Endothelial cell of umbilical vein (primary cell): ENCODE measurements at regions not wholly inside any gene's neighbourhood (a gene's known extent, or its start where the extent isn't known, plus 50 kb on each side); places are given as distances from the start of the nearest gene placed in this dataset.

Source experiments
- BruUV-seq: library from RNA; stranded (reverse); fragments of 400-500 nt; replicated peaks from 2 replicates; lab custom pipeline; 2021; lab: Mats Ljungman, UMichigan
- CTCF ChIA-PET: fragments of 300-600, 350-600 bp; sonication (Branson Sonifier 250); formaldehyde crosslinking; loops from one replicate; lab custom pipeline; 2021; ENCODE audit warnings: antibody characterized with exemption, inconsistent platforms; lab: Charles Lee
- POLR2A ChIA-PET: fragments of 300-600, 350-600 bp; sonication (Branson Sonifier 250); formaldehyde crosslinking; loops from one replicate; lab custom pipeline; 2021; ENCODE audit warnings: antibody characterized with exemption, inconsistent platforms; lab: Charles Lee
- DNase-seq: peaks from one replicate; pipeline ENCODE4 v3.0.0-alpha.2; 2011; ENCODE audit warnings: low read depth, low spot score
- FAIRE-seq: peaks from 2 replicates; lab custom pipeline; 2011; peaks lifted over from hg19 to GRCh38; lab: Jason Lieb, UNC
- H2AFZ ChIP-seq: 2 replicates; pipeline ENCODE4 v1.6.0; 2012; ENCODE audit warnings: low read depth, low read length, control low read depth, inconsistent platforms
- H3K27ac ChIP-seq: 2 replicates; pipeline ENCODE4 v1.5.1; 2011; ENCODE audit warnings: low read depth, mild to moderate bottlenecking, control low read depth, low read length, moderate library complexity; ENCODE audit not compliant: insufficient read depth
- H3K27me3 ChIP-seq, 2 experiments: 2 replicates each; pipeline versions ENCODE4 v1.6.0 to v1.6.1; 2011; ENCODE audit warnings: low read length in 2 of 2, mixed read lengths in 1 of 2; ENCODE audit not compliant: control insufficient read depth in 2 of 2, insufficient read depth in 2 of 2
- H3K36me3 ChIP-seq, 2 experiments: 2 replicates in 1 of 2; 3 replicates in 1 of 2; pipeline ENCODE4 v1.5.1; 2011; ENCODE audit warnings: low read length in 2 of 2, mild to moderate bottlenecking in 1 of 2, moderate library complexity in 1 of 2; ENCODE audit not compliant: control insufficient read depth in 2 of 2, insufficient read depth in 2 of 2; ENCODE audit errors: extremely low read depth in 1 of 2
- H3K4me1 ChIP-seq: 3 replicates; pipeline ENCODE4 v1.5.1; 2011; ENCODE audit warnings: mild to moderate bottlenecking, low read length; ENCODE audit not compliant: control insufficient read depth, insufficient read depth; ENCODE audit errors: extremely low read depth
- H3K4me2 ChIP-seq: 2 replicates; pipeline ENCODE4 v1.6.1; 2011; ENCODE audit warnings: low read length, control low read depth, mixed read lengths; ENCODE audit not compliant: insufficient read depth
- H3K4me3 ChIP-seq, 3 experiments: fragments of 200-600 bp in 1 of 3; sonication (generic), shearing (Covaris generic) in 1 of 3; replicated peaks in 1 of 3; 2 replicates each; pipeline ENCODE4 v1.5.1; 2011 to 2016; ENCODE audit warnings: control low read depth in 3 of 3, low read length in 3 of 3, mild to moderate bottlenecking in 2 of 3, inconsistent platforms in 1 of 3, low read depth in 1 of 3, moderate library complexity in 1 of 3; ENCODE audit not compliant: insufficient read depth in 1 of 3
- H3K79me2 ChIP-seq: 2 replicates; pipeline ENCODE4 v1.6.0; 2012; ENCODE audit warnings: low read length, inconsistent platforms; ENCODE audit not compliant: control insufficient read depth, insufficient read depth
- H3K9ac ChIP-seq: replicated peaks from 2 replicates; pipeline ENCODE3; 2011; ENCODE audit warnings: low read length, control low read depth; ENCODE audit not compliant: insufficient read depth; ENCODE audit errors: extremely low read depth
- H3K9me1 ChIP-seq: replicated peaks from 3 replicates; pipeline ENCODE4 v1.6.0; 2011; ENCODE audit warnings: mild to moderate bottlenecking, low read length; ENCODE audit not compliant: control insufficient read depth, insufficient read depth; ENCODE audit errors: extremely low read depth
- H3K9me3 ChIP-seq: replicated peaks from 2 replicates; pipeline ENCODE4 v1.5.1; 2012; ENCODE audit warnings: low read length, inconsistent platforms; ENCODE audit not compliant: control insufficient read depth, insufficient read depth
- H4K20me1 ChIP-seq: replicated peaks from 2 replicates; pipeline ENCODE3; 2011; ENCODE audit warnings: mild to moderate bottlenecking, low read length; ENCODE audit not compliant: control insufficient read depth, insufficient read depth; ENCODE audit errors: extremely low read depth
- EZH2 ChIP-seq: IDR thresholded peaks from 2 replicates; pipeline ENCODE4 v1.6.1; 2012; ENCODE audit warnings: borderline replicate concordance, low read depth, mild to moderate bottlenecking, moderate library complexity, low read length, inconsistent platforms; ENCODE audit not compliant: severe bottlenecking
- FOS ChIP-seq: IDR thresholded peaks from 2 replicates; pipeline ENCODE4 v1.6.1; 2011; ENCODE audit warnings: mild to moderate bottlenecking, low read length, moderate library complexity, borderline replicate concordance; ENCODE audit not compliant: insufficient read depth
- JUN ChIP-seq: IDR thresholded peaks from 2 replicates; pipeline ENCODE4 v1.6.1; 2011; ENCODE audit warnings: borderline replicate concordance, low read depth; ENCODE audit not compliant: insufficient read length, insufficient read depth
- MYC ChIP-seq: IDR thresholded peaks from one replicate; pipeline ENCODE4 v1.6.1; 2011; ENCODE audit warnings: mild to moderate bottlenecking, low read depth, low read length
- POLR2A ChIP-seq: IDR thresholded peaks from 2 replicates; pipeline ENCODE4 v1.6.1; 2012; ENCODE audit warnings: low read depth, mild to moderate bottlenecking, control low read depth, low read length
- POLR2AphosphoS5 ChIP-seq: IDR thresholded peaks from 2 replicates; pipeline ENCODE4 v1.6.1; 2012; ENCODE audit warnings: low read depth, mild to moderate bottlenecking, control low read depth, low read length, moderate library complexity; ENCODE audit not compliant: insufficient read depth
- dilution Hi-C: fragments of 300-500 bp; cut with MboI; formaldehyde crosslinking; loops from one replicate; pipeline ENCODE4 v1.15.0; 2019; ENCODE audit warnings: low sequenced_read_pairs; ENCODE audit not compliant: extremely low pct_ligation_motif_present
- intact Hi-C: fragments of 100-400 bp; cut with micrococcal nuclease; formaldehyde crosslinking; loops from one replicate; pipeline ENCODE4 v1.10.0; 2022
- TF ChIP-seq, protein P1 (sequence below): IDR thresholded peaks from 2 replicates; pipeline ENCODE4 v1.6.1; 2011; ENCODE audit not compliant: insufficient read depth, insufficient read length
- TF ChIP-seq, protein P2 (sequence below), 2 donors: IDR thresholded peaks; 1 replicate in 1 of 2; 2 replicates in 1 of 2; pipeline ENCODE4 v1.5.1; 2011; ENCODE audit warnings: low read length in 2 of 2, mild to moderate bottlenecking in 2 of 2, moderate library complexity in 2 of 2, control low read depth in 1 of 2, inconsistent platforms in 1 of 2, low read depth in 1 of 2; ENCODE audit not compliant: insufficient read depth in 1 of 2; ENCODE audit errors: extremely low read depth in 1 of 2

DNA sequence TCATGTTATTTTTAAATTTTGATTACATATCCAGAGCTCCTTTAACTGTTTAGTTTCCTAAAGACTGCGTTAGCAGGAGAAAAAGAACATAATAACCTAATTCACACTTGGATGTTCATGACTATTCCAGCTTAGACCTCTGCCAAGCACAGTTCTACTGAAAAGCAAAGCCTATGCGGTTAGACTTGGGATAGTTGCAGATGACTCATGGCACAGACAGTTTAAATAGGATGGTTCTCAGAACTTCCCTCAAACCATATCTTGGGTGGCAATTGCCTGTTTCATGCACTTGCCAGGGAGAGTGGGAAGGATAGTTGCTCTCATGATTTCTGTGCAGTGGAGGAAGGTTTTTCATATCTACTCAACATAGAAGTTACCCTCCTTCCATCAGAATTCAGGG is 149.7 kb upstream of the KLHL29 start:
- H3K4me3 ChIP-seq = no peak overlapping the region
- H3K27me3 ChIP-seq = no peaks in the 10 kb centered on the region
- H3K4me2 ChIP-seq = no peak overlapping the region
- H3K9me1 ChIP-seq = no peaks in the 10 kb centered on the region
- CTCF ChIA-PET = no interaction called here
- H4K20me1 ChIP-seq = no peaks in the 10 kb centered on the region
- no peak overlapping the region for H2AFZ ChIP-seq
- H3K36me3 ChIP-seq = no peaks in the 10 kb centered on the region
- no peaks in the 10 kb centered on the region for H3K79me2 ChIP-seq
- BruUV-seq = no TSS peak
- DNase-seq (no peak), FAIRE-seq (no peak)
- POLR2A ChIA-PET = no interaction called here
- TF ChIP-seq FOS = no peak
- no peak for TF ChIP-seq JUN
- TF ChIP-seq, protein P1, sequence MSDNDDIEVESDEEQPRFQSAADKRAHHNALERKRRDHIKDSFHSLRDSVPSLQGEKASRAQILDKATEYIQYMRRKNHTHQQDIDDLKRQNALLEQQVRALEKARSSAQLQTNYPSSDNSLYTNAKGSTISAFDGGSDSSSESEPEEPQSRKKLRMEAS = no peak
- no peak for TF ChIP-seq EZH2
- no peak for TF ChIP-seq POLR2A
- no peak for TF ChIP-seq MYC
- TF ChIP-seq, protein P2, sequence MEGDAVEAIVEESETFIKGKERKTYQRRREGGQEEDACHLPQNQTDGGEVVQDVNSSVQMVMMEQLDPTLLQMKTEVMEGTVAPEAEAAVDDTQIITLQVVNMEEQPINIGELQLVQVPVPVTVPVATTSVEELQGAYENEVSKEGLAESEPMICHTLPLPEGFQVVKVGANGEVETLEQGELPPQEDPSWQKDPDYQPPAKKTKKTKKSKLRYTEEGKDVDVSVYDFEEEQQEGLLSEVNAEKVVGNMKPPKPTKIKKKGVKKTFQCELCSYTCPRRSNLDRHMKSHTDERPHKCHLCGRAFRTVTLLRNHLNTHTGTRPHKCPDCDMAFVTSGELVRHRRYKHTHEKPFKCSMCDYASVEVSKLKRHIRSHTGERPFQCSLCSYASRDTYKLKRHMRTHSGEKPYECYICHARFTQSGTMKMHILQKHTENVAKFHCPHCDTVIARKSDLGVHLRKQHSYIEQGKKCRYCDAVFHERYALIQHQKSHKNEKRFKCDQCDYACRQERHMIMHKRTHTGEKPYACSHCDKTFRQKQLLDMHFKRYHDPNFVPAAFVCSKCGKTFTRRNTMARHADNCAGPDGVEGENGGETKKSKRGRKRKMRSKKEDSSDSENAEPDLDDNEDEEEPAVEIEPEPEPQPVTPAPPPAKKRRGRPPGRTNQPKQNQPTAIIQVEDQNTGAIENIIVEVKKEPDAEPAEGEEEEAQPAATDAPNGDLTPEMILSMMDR (IDR thresholded peaks at IDR 0.05; ENCODE audit: extremely low read depth in 1 of 2, insufficient read depth in 1 of 2, low read depth in 1 of 2, low read length in 2 of 2) = no peak
- TF ChIP-seq POLR2AphosphoS5 = no peak
- intact Hi-C loops = no loop called here
- no peaks in the 10 kb centered on the region for H3K9me3 ChIP-seq
- no peaks in the 10 kb centered on the region for H3K4me1 ChIP-seq
- H3K27ac ChIP-seq = no peak overlapping the region
- dilution Hi-C loops = no loop called here
- H3K9ac ChIP-seq = no peak overlapping the region
